WTC11 (cell line): ENCODE measurements at regions not wholly inside any gene's neighbourhood (a gene's known extent, or its start where the extent isn't known, plus 50 kb on each side); places are given as distances from the start of the nearest gene placed in this dataset.

ENCODE experiments used
- FOXJ3 ChIP-seq: sonication (generic); formaldehyde crosslinking; IDR thresholded peaks from 2 replicates; pipeline ENCODE4 v1.9.0; 2021; ENCODE audit warnings: missing genetic modification reagents, mild to moderate bottlenecking, borderline replicate concordance
- GABPB1 ChIP-seq: sonication (generic); formaldehyde crosslinking; IDR thresholded peaks from 2 replicates; pipeline ENCODE4 v1.8.1; 2023; ENCODE audit warnings: mild to moderate bottlenecking, missing genetic modification reagents
- NR1H2 ChIP-seq: sonication (generic); formaldehyde crosslinking; IDR thresholded peaks from 2 replicates; pipeline ENCODE4 v1.9.0; 2021; ENCODE audit warnings: mild to moderate bottlenecking, moderate library complexity, missing genetic modification reagents
- RELA ChIP-seq: sonication (generic); formaldehyde crosslinking; IDR thresholded peaks from 2 replicates; pipeline ENCODE4 v1.8.1; 2022; ENCODE audit warnings: missing genetic modification reagents, mild to moderate bottlenecking, borderline replicate concordance
- SMAD3 ChIP-seq: sonication (generic); formaldehyde crosslinking; IDR thresholded peaks from 2 replicates; pipeline ENCODE4 v1.8.0; 2022; ENCODE audit warnings: missing genetic modification reagents, mild to moderate bottlenecking, borderline replicate concordance
- TEAD4 ChIP-seq: sonication (generic); formaldehyde crosslinking; IDR thresholded peaks from 2 replicates; pipeline ENCODE4 v1.8.0; 2022; ENCODE audit warnings: mild to moderate bottlenecking, missing genetic modification reagents
- TF ChIP-seq, protein P1 (sequence below): fragments of 200-600 bp; IDR thresholded peaks from 2 replicates; pipeline ENCODE4 v1.8.0; 2022; ENCODE audit warnings: antibody characterized with exemption
- TF ChIP-seq, protein P2 (sequence below): sonication (generic); formaldehyde crosslinking; IDR thresholded peaks from 2 replicates; pipeline ENCODE4 v1.8.0; 2022; ENCODE audit warnings: mild to moderate bottlenecking, missing genetic modification reagents
- TF ChIP-seq, protein P3 (sequence below): sonication (generic); formaldehyde crosslinking; IDR thresholded peaks from 2 replicates; pipeline ENCODE4 v1.8.0; 2022; ENCODE audit warnings: mild to moderate bottlenecking, missing genetic modification reagents
- TF ChIP-seq, protein P4 (sequence below): fragments of 250-450 bp; sonication (Bioruptor Pico); IDR thresholded peaks from 2 replicates; pipeline ENCODE4 v1.8.0; 2021; ENCODE audit warnings: mild to moderate bottlenecking

DNA sequence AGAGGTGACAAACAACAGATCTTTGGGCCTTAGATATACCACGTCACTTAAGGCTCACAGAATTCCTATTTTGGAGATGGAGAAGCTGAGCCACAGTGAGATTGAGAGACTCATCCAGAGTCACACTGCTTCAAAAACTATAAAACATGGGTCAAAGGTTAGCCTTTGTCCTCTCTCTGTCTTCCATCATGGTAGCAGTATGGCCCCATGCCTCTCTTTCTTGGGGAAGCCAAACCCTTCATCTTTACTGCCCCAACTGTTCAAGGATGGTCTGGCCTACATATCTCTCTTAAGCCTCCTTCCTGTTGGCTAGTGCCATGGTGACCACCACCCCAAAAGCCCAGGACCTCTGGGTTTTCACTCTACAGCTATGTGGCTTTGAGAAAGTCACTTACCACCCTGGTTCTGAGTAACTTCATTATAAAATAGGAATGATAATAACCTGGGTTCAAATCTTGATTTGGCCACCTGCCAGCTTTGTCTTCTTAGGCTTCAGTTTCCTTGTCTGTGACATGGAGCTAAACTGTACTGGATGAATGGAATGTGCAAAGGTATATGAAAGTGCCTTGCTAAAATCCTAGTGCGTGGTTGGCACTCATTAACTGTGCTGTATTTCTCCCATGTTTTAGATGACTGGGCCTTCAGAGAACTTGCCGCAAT is 85.9 kb upstream of the JUN start:
- TF ChIP-seq, protein P1, sequence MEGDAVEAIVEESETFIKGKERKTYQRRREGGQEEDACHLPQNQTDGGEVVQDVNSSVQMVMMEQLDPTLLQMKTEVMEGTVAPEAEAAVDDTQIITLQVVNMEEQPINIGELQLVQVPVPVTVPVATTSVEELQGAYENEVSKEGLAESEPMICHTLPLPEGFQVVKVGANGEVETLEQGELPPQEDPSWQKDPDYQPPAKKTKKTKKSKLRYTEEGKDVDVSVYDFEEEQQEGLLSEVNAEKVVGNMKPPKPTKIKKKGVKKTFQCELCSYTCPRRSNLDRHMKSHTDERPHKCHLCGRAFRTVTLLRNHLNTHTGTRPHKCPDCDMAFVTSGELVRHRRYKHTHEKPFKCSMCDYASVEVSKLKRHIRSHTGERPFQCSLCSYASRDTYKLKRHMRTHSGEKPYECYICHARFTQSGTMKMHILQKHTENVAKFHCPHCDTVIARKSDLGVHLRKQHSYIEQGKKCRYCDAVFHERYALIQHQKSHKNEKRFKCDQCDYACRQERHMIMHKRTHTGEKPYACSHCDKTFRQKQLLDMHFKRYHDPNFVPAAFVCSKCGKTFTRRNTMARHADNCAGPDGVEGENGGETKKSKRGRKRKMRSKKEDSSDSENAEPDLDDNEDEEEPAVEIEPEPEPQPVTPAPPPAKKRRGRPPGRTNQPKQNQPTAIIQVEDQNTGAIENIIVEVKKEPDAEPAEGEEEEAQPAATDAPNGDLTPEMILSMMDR = no peak
- TF ChIP-seq, protein P2, sequence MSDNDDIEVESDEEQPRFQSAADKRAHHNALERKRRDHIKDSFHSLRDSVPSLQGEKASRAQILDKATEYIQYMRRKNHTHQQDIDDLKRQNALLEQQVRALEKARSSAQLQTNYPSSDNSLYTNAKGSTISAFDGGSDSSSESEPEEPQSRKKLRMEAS (CRISPR knock-in tag) = no peak
- TF ChIP-seq NR1H2 (CRISPR knock-in tag) (no peak), TEAD4 (no peak), GABPB1 (CRISPR knock-in tag) (no peak), SMAD3 (CRISPR knock-in tag) (no peak), RELA (CRISPR knock-in tag) (no peak), FOXJ3 (CRISPR knock-in tag) (no peak)
- TF ChIP-seq, protein P3, sequence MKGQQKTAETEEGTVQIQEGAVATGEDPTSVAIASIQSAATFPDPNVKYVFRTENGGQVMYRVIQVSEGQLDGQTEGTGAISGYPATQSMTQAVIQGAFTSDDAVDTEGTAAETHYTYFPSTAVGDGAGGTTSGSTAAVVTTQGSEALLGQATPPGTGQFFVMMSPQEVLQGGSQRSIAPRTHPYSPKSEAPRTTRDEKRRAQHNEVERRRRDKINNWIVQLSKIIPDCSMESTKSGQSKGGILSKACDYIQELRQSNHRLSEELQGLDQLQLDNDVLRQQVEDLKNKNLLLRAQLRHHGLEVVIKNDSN (CRISPR knock-in tag) = no peak
- TF ChIP-seq, protein P4, sequence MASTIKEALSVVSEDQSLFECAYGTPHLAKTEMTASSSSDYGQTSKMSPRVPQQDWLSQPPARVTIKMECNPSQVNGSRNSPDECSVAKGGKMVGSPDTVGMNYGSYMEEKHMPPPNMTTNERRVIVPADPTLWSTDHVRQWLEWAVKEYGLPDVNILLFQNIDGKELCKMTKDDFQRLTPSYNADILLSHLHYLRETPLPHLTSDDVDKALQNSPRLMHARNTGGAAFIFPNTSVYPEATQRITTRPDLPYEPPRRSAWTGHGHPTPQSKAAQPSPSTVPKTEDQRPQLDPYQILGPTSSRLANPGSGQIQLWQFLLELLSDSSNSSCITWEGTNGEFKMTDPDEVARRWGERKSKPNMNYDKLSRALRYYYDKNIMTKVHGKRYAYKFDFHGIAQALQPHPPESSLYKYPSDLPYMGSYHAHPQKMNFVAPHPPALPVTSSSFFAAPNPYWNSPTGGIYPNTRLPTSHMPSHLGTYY (CRISPR knock-in tag) = no peak
